ENCODE measurements at regions not wholly inside any gene's neighbourhood (a gene's known extent, or its start where the extent isn't known, plus 50 kb on each side); places are given as distances from the start of the nearest gene placed in this dataset.

GRCh38 chr16:85276721-85277120, 164.4 kb upstream of the CIBAR2 start:
- BruUV-seq (replicated peaks), result no TSS peak

More at GRCh38 chr16:85276721-85277120, 164.4 kb upstream of the CIBAR2 start:
- no peak overlapping the region for H3K4me3 ChIP-seq (replicated peaks in 1 of 3; ENCODE audit: insufficient read depth in 1 of 3, low read depth in 2 of 3, low read length in 3 of 3)
- H4K20me1 ChIP-seq (ENCODE audit: insufficient read depth, low read length), result peaks cover 11% of the 10 kb centered on the region; the same call in 1 of the 2 replicates
- H2AFZ ChIP-seq (ENCODE audit: low read length), result no peak overlapping the region
- in situ Hi-C loops (cut with HindIII; ENCODE audit: extremely low pct_ligation_motif_present, low pct_unique_long_range_greater_than_20kb) (no loop called here), intact Hi-C loops (cut with micrococcal nuclease; ENCODE audit: unreplicated experiment) (no loop called here)
- ChIA-PET CTCF (ENCODE audit: low intra/inter-chr PET ratio, low total read pairs) (interaction anchor here (1.6 to 1.8 kb wide), 2 partner anchors 20 to 162 kb away, joined by 9 to 13 read pairs; no protein-coding TSS in a partner anchor), POLR2A (interaction anchor here (1.2 kb wide), 1 partner anchor 12 kb away, joined by 3 read pairs; no protein-coding TSS in a partner anchor)
- H3K9me3 ChIP-seq (ENCODE audit: low read length), result no peaks in the 10 kb centered on the region
- H3K4me2 ChIP-seq (ENCODE audit: low read depth, low read length), result no peak overlapping the region
- no peaks in the 10 kb centered on the region for H3K36me3 ChIP-seq (replicated peaks in 1 of 2; ENCODE audit: control insufficient read depth in 1 of 2, insufficient read depth in 2 of 2, low read length in 2 of 2)
- peaks cover 0 to 3% of the 10 kb centered on the region in 2 experiments; a peak in 2 of 5 replicates for H3K27me3 ChIP-seq (ENCODE audit: control insufficient read depth in 1 of 2, insufficient read depth in 2 of 2, low read length in 2 of 2)
- TF ChIP-seq JDP2 (CRISPR knock-in tag; IDR thresholded peaks at IDR 0.05; ENCODE audit: borderline replicate concordance) (no peak), EZH2 (conservative IDR thresholded peaks at IDR 0.05; ENCODE audit: low read depth, low read length) (no peak), MAFG (CRISPR knock-in tag; IDR thresholded peaks at IDR 0.05) (no peak), PCBP1 (IDR thresholded peaks at IDR 0.05; ENCODE audit: borderline replicate concordance, low read depth, low read length) (no peak), ZNF138 (CRISPR knock-in tag; IDR thresholded peaks at IDR 0.05; ENCODE audit: low read depth) (no peak), CHD4 (IDR thresholded peaks at IDR 0.05; ENCODE audit: borderline replicate concordance, low read length) (no peak), LCORL (IDR thresholded peaks at IDR 0.05) (no peak), LCORL (CRISPR knock-in tag; IDR thresholded peaks at IDR 0.05) (no peak), SCMH1 (CRISPR knock-in tag; IDR thresholded peaks at IDR 0.05; ENCODE audit: borderline replicate concordance) (no peak), KLF9 (CRISPR knock-in tag; IDR thresholded peaks at IDR 0.05; ENCODE audit: low read depth) (no peak), HNRNPL (IDR thresholded peaks at IDR 0.05; ENCODE audit: low read depth, low read length) (no peak), ZNF770 (CRISPR knock-in tag; IDR thresholded peaks at IDR 0.05) (no peak), ZBTB34 (CRISPR knock-in tag; IDR thresholded peaks at IDR 0.05) (no peak), NR2F6 (IDR thresholded peaks at IDR 0.05) (no peak), NR2F6 (CRISPR knock-in tag; IDR thresholded peaks at IDR 0.05) (no peak), CBFB (CRISPR knock-in tag; IDR thresholded peaks at IDR 0.05) (no peak), ZBTB33 (CRISPR knock-in tag; IDR thresholded peaks at IDR 0.05) (no peak), ZNF317 (CRISPR knock-in tag; IDR thresholded peaks at IDR 0.05) (no peak), ZNF30 (CRISPR knock-in tag; IDR thresholded peaks at IDR 0.05) (no peak), HDAC2 (CRISPR knock-in tag; IDR thresholded peaks at IDR 0.05) (no peak), GMEB2 (CRISPR knock-in tag; IDR thresholded peaks at IDR 0.05; ENCODE audit: low read depth) (no peak), ZMYM3 (CRISPR knock-in tag; IDR thresholded peaks at IDR 0.05) (no peak)
- H3K4me1 ChIP-seq (ENCODE audit: insufficient read depth, low read length), result peaks cover 6% of the 10 kb centered on the region; the same call in 1 of the 2 replicates
- DNase-seq (ENCODE audit: low spot score) (no peak), FAIRE-seq (no peak), ATAC-seq (no peak)
- H3K9ac ChIP-seq (ENCODE audit: insufficient read depth, low read depth, low read length), result no peak overlapping the region
- H3K79me2 ChIP-seq (ENCODE audit: insufficient read depth, low read length), result no peaks in the 10 kb centered on the region
- 88% methylated on average over 7 of the region's 10 CpGs for WGBS (ENCODE audit: low lambda C conversion rate)
- H3K27ac ChIP-seq (ENCODE audit: extremely low read length, insufficient read depth, low read length), result no peak overlapping the region
